Neural cell (in vitro differentiated cells): ENCODE measurements at regions not wholly inside any gene's neighbourhood (a gene's known extent, or its start where the extent isn't known, plus 50 kb on each side); places are given as distances from the start of the nearest gene placed in this dataset.

ENCODE experiments used
- H2AFZ ChIP-seq: fragments of 200-600, 300-800 bp; sonication (generic), shearing (Covaris generic); 2 replicates; pipeline ENCODE4 v1.6.0; 2014; ENCODE audit warnings: low read depth, mild to moderate bottlenecking, antibody characterized with exemption, low read length, moderate library complexity
- H3F3A ChIP-seq: fragments of 200-600 bp; shearing (Covaris generic); 2 replicates; pipeline ENCODE4 v1.6.1; 2016; ENCODE audit warnings: mild to moderate bottlenecking, moderate library complexity, mixed read lengths, antibody characterized with exemption, low read length; ENCODE audit not compliant: insufficient read depth, poor library complexity, severe bottlenecking
- H3K27ac ChIP-seq: fragments of 200-600, 300-800 bp; sonication (generic), shearing (Covaris generic); 2 replicates; pipeline ENCODE4 v1.5.1; 2014; ENCODE audit warnings: mild to moderate bottlenecking, low read length, moderate library complexity
- H3K27me3 ChIP-seq: fragments of 300-800, 200-600 bp; sonication (generic), shearing (Covaris generic); 2 replicates; pipeline ENCODE4 v1.6.0; 2014; ENCODE audit warnings: mild to moderate bottlenecking, low read depth, low read length, moderate library complexity; ENCODE audit not compliant: insufficient read depth
- H3K36me3 ChIP-seq: fragments of 300-800, 200-600 bp; sonication (generic), shearing (Covaris generic); 2 replicates; pipeline ENCODE4 v1.5.1; 2014; ENCODE audit warnings: mild to moderate bottlenecking, antibody characterized with exemption, low read length, moderate library complexity; ENCODE audit not compliant: insufficient read depth
- H3K4me2 ChIP-seq: fragments of 300-800, 200-600 bp; sonication (generic), shearing (Covaris generic); 2 replicates; pipeline ENCODE4 v1.6.0; 2014; ENCODE audit warnings: mild to moderate bottlenecking, low read length
- H3K4me3 ChIP-seq: fragments of 300-800, 200-600 bp; sonication (generic), shearing (Covaris generic); 2 replicates; pipeline ENCODE4 v1.5.1; 2014; ENCODE audit warnings: mild to moderate bottlenecking, low read length, moderate library complexity
- H3K79me2 ChIP-seq: fragments of 200-600 bp; shearing (Covaris generic); replicated peaks from 2 replicates; pipeline ENCODE4 v1.6.0; 2014; ENCODE audit warnings: mild to moderate bottlenecking, low read length, moderate library complexity; ENCODE audit not compliant: insufficient read depth
- H3K9ac ChIP-seq: fragments of 300-800, 200-600 bp; sonication (generic), shearing (Covaris generic); 2 replicates; pipeline ENCODE4 v1.6.1; 2016; ENCODE audit warnings: mild to moderate bottlenecking, low read length, mixed read lengths
- H3K9me2 ChIP-seq: fragments of 200-600 bp; shearing (Covaris generic); 2 replicates; pipeline ENCODE4 v1.6.1; 2016; ENCODE audit warnings: mild to moderate bottlenecking, low read length, mixed read lengths; ENCODE audit not compliant: insufficient read depth
- H3K9me3 ChIP-seq: fragments of 200-600, 300-800 bp; sonication (generic), shearing (Covaris generic); 2 replicates; pipeline ENCODE4 v1.6.1; 2016; ENCODE audit warnings: mild to moderate bottlenecking, mixed run types, low read length, moderate library complexity, mixed read lengths
- H4K20me1 ChIP-seq: fragments of 200-600 bp; shearing (Covaris generic); 2 replicates; pipeline ENCODE4 v1.6.1; 2016; ENCODE audit warnings: mild to moderate bottlenecking, mixed run types; ENCODE audit not compliant: insufficient read depth
- CTCF ChIP-seq: fragments of 450-650 bp; IDR thresholded peaks from 2 replicates; pipeline ENCODE4 v1.5.1; 2014; ENCODE audit warnings: antibody characterized with exemption, mild to moderate bottlenecking, moderate library complexity; ENCODE audit not compliant: poor library complexity, severe bottlenecking
- EP300 ChIP-seq: fragments of 450-650 bp; conservative IDR thresholded peaks from 2 replicates; pipeline ENCODE4 v1.6.1; 2014; ENCODE audit warnings: antibody characterized with exemption, mild to moderate bottlenecking, moderate library complexity; ENCODE audit not compliant: poor library complexity, severe bottlenecking
- EZH2 ChIP-seq: fragments of 200-600, 300-800 bp; shearing (Covaris generic), sonication (generic); IDR thresholded peaks from 2 replicates; pipeline ENCODE4 v1.6.1; 2014; ENCODE audit warnings: antibody characterized with exemption, low read length, borderline replicate concordance, mild to moderate bottlenecking; ENCODE audit not compliant: insufficient read depth, poor library complexity, severe bottlenecking
- MXI1 ChIP-seq: fragments of 450-650 bp; conservative IDR thresholded peaks from 2 replicates; pipeline ENCODE4 v1.6.1; 2014; ENCODE audit warnings: antibody characterized with exemption, mild to moderate bottlenecking; ENCODE audit not compliant: poor library complexity, severe bottlenecking
- POLR2AphosphoS5 ChIP-seq: IDR thresholded peaks from 2 replicates; pipeline ENCODE4 v1.6.1; 2012
- RAD21 ChIP-seq: fragments of 450-650 bp; conservative IDR thresholded peaks from 2 replicates; pipeline ENCODE4 v1.6.1; 2014; ENCODE audit warnings: antibody characterized with exemption, mild to moderate bottlenecking, moderate library complexity
- REST ChIP-seq: IDR thresholded peaks from 2 replicates; pipeline ENCODE4 v1.6.1; 2012; ENCODE audit warnings: borderline replicate concordance
- SMC3 ChIP-seq: fragments of 450-650 bp; conservative IDR thresholded peaks from 2 replicates; pipeline ENCODE4 v1.6.1; 2014; ENCODE audit warnings: antibody characterized with exemption, mild to moderate bottlenecking, moderate library complexity; ENCODE audit not compliant: poor library complexity
- TAF1 ChIP-seq: IDR thresholded peaks from 2 replicates; pipeline ENCODE4 v1.6.1; 2012; ENCODE audit warnings: low read depth

- H3K4me2 ChIP-seq: no peak overlapping the region
- no peaks in the 10 kb centered on the region for H3F3A ChIP-seq
- TF ChIP-seq EP300 (no peak), POLR2AphosphoS5 (no peak), RAD21 (no peak), EZH2 (no peak), MXI1 (no peak), SMC3 (no peak), TAF1 (no peak), REST (no peak)
- no peaks in the 10 kb centered on the region for H4K20me1 ChIP-seq
- no peak overlapping the region for H3K27ac ChIP-seq
- H3K36me3 ChIP-seq: no peaks in the 10 kb centered on the region
- no peaks in the 10 kb centered on the region for H3K9me2 ChIP-seq
- H2AFZ ChIP-seq: no peak overlapping the region
- no peaks in the 10 kb centered on the region for H3K9me3 ChIP-seq
- H3K27me3 ChIP-seq: no peaks in the 10 kb centered on the region
- H3K79me2 ChIP-seq: no peaks in the 10 kb centered on the region
- H3K9ac ChIP-seq: no peak overlapping the region
- no peak overlapping the region for H3K4me3 ChIP-seq
These were observed 240.5 kb upstream of the TUSC1 start for GRCh38 chr9:25918761-25919160.

GRCh38 chr9:25917731-25918362 is 239.6 kb upstream of the TUSC1 start:
- Histone ChIP-seq H3K36me3 (no peaks in the 10 kb centered on the region), H3K27me3 (no peaks in the 10 kb centered on the region), H2AFZ (no peak overlapping the region), H3K9ac (no peak overlapping the region), H3F3A (no peaks in the 10 kb centered on the region), H3K4me3 (no peak overlapping the region), H3K27ac (no peak overlapping the region), H3K9me2 (no peaks in the 10 kb centered on the region), H4K20me1 (no peaks in the 10 kb centered on the region), H3K79me2 (no peaks in the 10 kb centered on the region), H3K4me2 (peak overlapping the region; percentile 7), H3K9me3 (no peaks in the 10 kb centered on the region)
- TF ChIP-seq TAF1: no peak
- no peak for TF ChIP-seq POLR2AphosphoS5
- TF ChIP-seq RAD21: no peak
- TF ChIP-seq REST: no peak
- TF ChIP-seq EZH2: no peak
- TF ChIP-seq CTCF: no peak
- TF ChIP-seq MXI1: no peak
- TF ChIP-seq EP300: no peak
- no peak for TF ChIP-seq SMC3
